ENCODE measurements at regions not wholly inside any gene's neighbourhood (a gene's known extent, or its start where the extent isn't known, plus 50 kb on each side); places are given as distances from the start of the nearest gene placed in this dataset.

- Histone ChIP-seq H3K79me2 (ENCODE audit: insufficient read depth, low read depth) (no peaks in the 10 kb centered on the region), H4K20me1 (ENCODE audit: insufficient read depth) (no peaks in the 10 kb centered on the region), H3K36me3 (ENCODE audit: insufficient read depth) (no peaks in the 10 kb centered on the region), H3K4me3 (IDR thresholded peaks at IDR 0.05; ENCODE audit: insufficient read depth, low read depth, low read length) (no peak overlapping the region), H2AFZ (ENCODE audit: low read depth) (peak overlapping the region; percentile 32; the same call in 1 of the 2 replicates), H3K27me3 (ENCODE audit: insufficient read depth, low read depth) (no peaks in the 10 kb centered on the region), H3K9ac (no peak overlapping the region), H3K4me1 (ENCODE audit: low read depth, poor library complexity, severe bottlenecking) (peaks cover 6% of the 10 kb centered on the region), H3K4me2 (no peak overlapping the region), H3K27ac (no peak overlapping the region)
- peak; percentile 98 for TF ChIP-seq CTCF (conservative IDR thresholded peaks at IDR 0.05; ENCODE audit: low read depth, low read length)
These were observed 207.4 kb downstream of the ARL6IP6 start for GRCh38 chr2:152925547-152926448.

GRCh38 chr2:152924722-152925121 is 206.3 kb downstream of the ARL6IP6 start:
- Histone ChIP-seq H3K4me1 (ENCODE audit: low read depth, poor library complexity, severe bottlenecking) (peaks cover 6% of the 10 kb centered on the region), H3K36me3 (ENCODE audit: insufficient read depth) (no peaks in the 10 kb centered on the region), H3K4me3 (IDR thresholded peaks at IDR 0.05; ENCODE audit: insufficient read depth, low read depth, low read length) (no peak overlapping the region), H3K9ac (no peak overlapping the region), H3K27me3 (ENCODE audit: insufficient read depth, low read depth) (no peaks in the 10 kb centered on the region), H3K27ac (no peak overlapping the region), H3K4me2 (no peak overlapping the region), H4K20me1 (ENCODE audit: insufficient read depth) (no peaks in the 10 kb centered on the region), H3K79me2 (ENCODE audit: insufficient read depth, low read depth) (no peaks in the 10 kb centered on the region), H2AFZ (ENCODE audit: low read depth) (no peak overlapping the region)
- TF ChIP-seq CTCF (conservative IDR thresholded peaks at IDR 0.05; ENCODE audit: low read depth, low read length): no peak

GRCh38 chr2:152924219-152924618 is 205.8 kb downstream of the ARL6IP6 start:
- Histone ChIP-seq H4K20me1 (ENCODE audit: insufficient read depth) (no peaks in the 10 kb centered on the region), H3K4me2 (no peak overlapping the region), H3K27me3 (ENCODE audit: insufficient read depth, low read depth) (no peaks in the 10 kb centered on the region), H3K4me3 (IDR thresholded peaks at IDR 0.05; ENCODE audit: insufficient read depth, low read depth, low read length) (no peak overlapping the region), H3K9ac (no peak overlapping the region), H3K36me3 (ENCODE audit: insufficient read depth) (no peaks in the 10 kb centered on the region), H2AFZ (ENCODE audit: low read depth) (no peak overlapping the region), H3K27ac (no peak overlapping the region), H3K79me2 (ENCODE audit: insufficient read depth, low read depth) (no peaks in the 10 kb centered on the region), H3K4me1 (ENCODE audit: low read depth, poor library complexity, severe bottlenecking) (peaks cover 6% of the 10 kb centered on the region)
- no peak for TF ChIP-seq CTCF (conservative IDR thresholded peaks at IDR 0.05; ENCODE audit: low read depth, low read length)

- H3K9ac ChIP-seq: no peak overlapping the region
- no peak overlapping the region for H2AFZ ChIP-seq (ENCODE audit: low read depth)
- H3K4me2 ChIP-seq: no peak overlapping the region
- no peak overlapping the region for H3K4me3 ChIP-seq (IDR thresholded peaks at IDR 0.05; ENCODE audit: insufficient read depth, low read depth, low read length)
- no peaks in the 10 kb centered on the region for H3K27me3 ChIP-seq (ENCODE audit: insufficient read depth, low read depth)
- no peak overlapping the region for H3K27ac ChIP-seq
- H3K4me1 ChIP-seq (ENCODE audit: low read depth, poor library complexity, severe bottlenecking): peaks cover 2% of the 10 kb centered on the region
- H3K36me3 ChIP-seq (ENCODE audit: insufficient read depth): no peaks in the 10 kb centered on the region
- TF ChIP-seq CTCF (conservative IDR thresholded peaks at IDR 0.05; ENCODE audit: low read depth, low read length): no peak
- H3K79me2 ChIP-seq (ENCODE audit: insufficient read depth, low read depth): no peaks in the 10 kb centered on the region
- H4K20me1 ChIP-seq (ENCODE audit: insufficient read depth): no peaks in the 10 kb centered on the region
These were observed 202.4 kb downstream of the ARL6IP6 start for GRCh38 chr2:152920846-152921245.

All from KMS-11 (cell line).